DMS79 treated with DMSO at 0.1 percent for 48 hours (cell line): ENCODE measurements at regions not wholly inside any gene's neighbourhood (a gene's known extent, or its start where the extent isn't known, plus 50 kb on each side); places are given as distances from the start of the nearest gene placed in this dataset.
"Not testable (repeated sequence)": the region's sequence is repeated elsewhere in the genome, so short reads cannot be mapped to it uniquely, and the experiment has no call there.

Experiments used
- DNase-seq: peaks from one replicate; lab custom pipeline; 2025; lab: John Stamatoyannopoulos, UW

- no peak for DNase-seq
Observed at GRCh38 chr10:84634636-84635035, 306.2 kb downstream of the CCSER2 start.

GRCh38 chr10:84650628-84651027 lies 322.2 kb downstream of the CCSER2 start:
- not testable (repeated sequence) for DNase-seq

GRCh38 chr10:84654671-84655070 lies 326.3 kb downstream of the CCSER2 start:
- peak; percentile 9 for DNase-seq

GRCh38 chr10:84659027-84659426 lies 330.6 kb downstream of the CCSER2 start:
- DNase-seq, result no peak

- no peak for DNase-seq
Observed at GRCh38 chr10:84659497-84660439, 331.4 kb downstream of the CCSER2 start.

GRCh38 chr10:84660450-84661159 lies 332.2 kb downstream of the CCSER2 start:
- no peak for DNase-seq

GRCh38 chr10:84665211-84665610 lies 336.8 kb downstream of the CCSER2 start:
- DNase-seq, result no peak

- DNase-seq, result no peak
Observed at GRCh38 chr10:84665883-84666463, 337.6 kb downstream of the CCSER2 start.

- DNase-seq, result peak; percentile 87
Observed at GRCh38 chr10:84668186-84668763, 339.9 kb downstream of the CCSER2 start.

GRCh38 chr10:84675060-84675459 lies 346.7 kb downstream of the CCSER2 start:
- no peak for DNase-seq

GRCh38 chr10:84676536-84676935 lies 348.1 kb downstream of the CCSER2 start:
- no peak for DNase-seq

- DNase-seq, result no peak
Observed at GRCh38 chr10:84681781-84682180, 353.4 kb downstream of the CCSER2 start.

GRCh38 chr10:84683550-84683949 lies 355.2 kb downstream of the CCSER2 start:
- no peak for DNase-seq

GRCh38 chr10:84683980-84684740 lies 355.8 kb downstream of the CCSER2 start:
- DNase-seq, result no peak

- DNase-seq, result peak; percentile 76
Observed at GRCh38 chr10:84685047-84685660, 356.8 kb downstream of the CCSER2 start.

- no peak for DNase-seq
Observed at GRCh38 chr10:84693006-84693405, 364.6 kb downstream of the CCSER2 start.

GRCh38 chr10:84695902-84696301 lies 367.5 kb downstream of the CCSER2 start:
- peak; percentile 18 for DNase-seq

GRCh38 chr10:84696610-84697009 lies 368.2 kb downstream of the CCSER2 start:
- DNase-seq, result peak; percentile 91

- DNase-seq, result no peak
Observed at GRCh38 chr10:84698989-84699388, 370.6 kb downstream of the CCSER2 start.

GRCh38 chr10:84700668-84701369 lies 372.4 kb downstream of the CCSER2 start:
- DNase-seq, result no peak

GRCh38 chr10:84701370-84701720 lies 373.0 kb downstream of the CCSER2 start:
- DNase-seq, result no peak
